SU-DHL-6 (cell line): ENCODE measurements at regions not wholly inside any gene's neighbourhood (a gene's known extent, or its start where the extent isn't known, plus 50 kb on each side); places are given as distances from the start of the nearest gene placed in this dataset.

ENCODE experiments used
- EZH2phosphoT487 ChIP-seq: fragments of 200-600 bp; sonication (generic), shearing (Covaris generic); conservative IDR thresholded peaks from 2 replicates; pipeline ENCODE4 v1.6.1; 2018; ENCODE audit warnings: mild to moderate bottlenecking, antibody characterized with exemption, low read length, moderate library complexity, mixed read lengths
- TF ChIP-seq, protein P1 (sequence below): fragments of 200-600 bp; sonication (generic); IDR thresholded peaks from one replicate; pipeline ENCODE4 v1.5.1; 2017; ENCODE audit warnings: antibody characterized with exemption, mild to moderate bottlenecking, low read length, moderate library complexity; ENCODE audit not compliant: insufficient read depth, poor library complexity, severe bottlenecking

GRCh38 chr12:9342614-9343353, 134.6 kb upstream of the PZP start:
- no peak for TF ChIP-seq EZH2phosphoT487
- TF ChIP-seq, protein P1, sequence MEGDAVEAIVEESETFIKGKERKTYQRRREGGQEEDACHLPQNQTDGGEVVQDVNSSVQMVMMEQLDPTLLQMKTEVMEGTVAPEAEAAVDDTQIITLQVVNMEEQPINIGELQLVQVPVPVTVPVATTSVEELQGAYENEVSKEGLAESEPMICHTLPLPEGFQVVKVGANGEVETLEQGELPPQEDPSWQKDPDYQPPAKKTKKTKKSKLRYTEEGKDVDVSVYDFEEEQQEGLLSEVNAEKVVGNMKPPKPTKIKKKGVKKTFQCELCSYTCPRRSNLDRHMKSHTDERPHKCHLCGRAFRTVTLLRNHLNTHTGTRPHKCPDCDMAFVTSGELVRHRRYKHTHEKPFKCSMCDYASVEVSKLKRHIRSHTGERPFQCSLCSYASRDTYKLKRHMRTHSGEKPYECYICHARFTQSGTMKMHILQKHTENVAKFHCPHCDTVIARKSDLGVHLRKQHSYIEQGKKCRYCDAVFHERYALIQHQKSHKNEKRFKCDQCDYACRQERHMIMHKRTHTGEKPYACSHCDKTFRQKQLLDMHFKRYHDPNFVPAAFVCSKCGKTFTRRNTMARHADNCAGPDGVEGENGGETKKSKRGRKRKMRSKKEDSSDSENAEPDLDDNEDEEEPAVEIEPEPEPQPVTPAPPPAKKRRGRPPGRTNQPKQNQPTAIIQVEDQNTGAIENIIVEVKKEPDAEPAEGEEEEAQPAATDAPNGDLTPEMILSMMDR: no peak
